ENCODE measurements at regions not wholly inside any gene's neighbourhood (a gene's known extent, or its start where the extent isn't known, plus 50 kb on each side); places are given as distances from the start of the nearest gene placed in this dataset.

GRCh38 chr3:96677156-96677555 lies 137.2 kb upstream of the EPHA6 start:
- TF ChIP-seq, protein P1, sequence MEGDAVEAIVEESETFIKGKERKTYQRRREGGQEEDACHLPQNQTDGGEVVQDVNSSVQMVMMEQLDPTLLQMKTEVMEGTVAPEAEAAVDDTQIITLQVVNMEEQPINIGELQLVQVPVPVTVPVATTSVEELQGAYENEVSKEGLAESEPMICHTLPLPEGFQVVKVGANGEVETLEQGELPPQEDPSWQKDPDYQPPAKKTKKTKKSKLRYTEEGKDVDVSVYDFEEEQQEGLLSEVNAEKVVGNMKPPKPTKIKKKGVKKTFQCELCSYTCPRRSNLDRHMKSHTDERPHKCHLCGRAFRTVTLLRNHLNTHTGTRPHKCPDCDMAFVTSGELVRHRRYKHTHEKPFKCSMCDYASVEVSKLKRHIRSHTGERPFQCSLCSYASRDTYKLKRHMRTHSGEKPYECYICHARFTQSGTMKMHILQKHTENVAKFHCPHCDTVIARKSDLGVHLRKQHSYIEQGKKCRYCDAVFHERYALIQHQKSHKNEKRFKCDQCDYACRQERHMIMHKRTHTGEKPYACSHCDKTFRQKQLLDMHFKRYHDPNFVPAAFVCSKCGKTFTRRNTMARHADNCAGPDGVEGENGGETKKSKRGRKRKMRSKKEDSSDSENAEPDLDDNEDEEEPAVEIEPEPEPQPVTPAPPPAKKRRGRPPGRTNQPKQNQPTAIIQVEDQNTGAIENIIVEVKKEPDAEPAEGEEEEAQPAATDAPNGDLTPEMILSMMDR (IDR thresholded peaks at IDR 0.05 in 8 of 11, conservative IDR thresholded peaks at IDR 0.05 in 3 of 11), result no peak
- TF ChIP-seq POLR2A (IDR thresholded peaks at IDR 0.05), result no peak
- no peak for TF ChIP-seq POLR2AphosphoS5 (IDR thresholded peaks at IDR 0.05)

All from spleen (tissue), 7 donors.